Type B pancreatic cell (in vitro differentiated cells): ENCODE measurements at regions not wholly inside any gene's neighbourhood (a gene's known extent, or its start where the extent isn't known, plus 50 kb on each side); places are given as distances from the start of the nearest gene placed in this dataset.
"Not testable (repeated sequence)": the region's sequence is repeated elsewhere in the genome, so short reads cannot be mapped to it uniquely, and the experiment has no call there.

Source experiments
- DNase-seq: peaks from one replicate; pipeline ENCODE4 v3.0.0; 2021; ENCODE audit warnings: mixed read lengths; ENCODE audit not compliant: unreplicated experiment; ENCODE audit errors: extremely low spot score
- H3K27ac Mint-ChIP-seq: 2 replicates; pipeline ENCODE4 v1.8.0; 2021; ENCODE audit warnings: mild to moderate bottlenecking, mixed read lengths
- H3K27me3 Mint-ChIP-seq: 2 replicates; pipeline ENCODE4 v1.8.0; 2021; ENCODE audit warnings: mixed read lengths
- H3K36me3 Mint-ChIP-seq: 2 replicates; pipeline ENCODE4 v1.8.0; 2021; ENCODE audit warnings: mixed read lengths
- H3K4me1 Mint-ChIP-seq: one replicate; pipeline ENCODE4 v1.8.0; 2021; ENCODE audit warnings: mixed read lengths; ENCODE audit not compliant: unreplicated experiment
- H3K4me3 Mint-ChIP-seq: 2 replicates; pipeline ENCODE4 v1.8.0; 2021; ENCODE audit warnings: mild to moderate bottlenecking, mixed read lengths
- H3K9me3 Mint-ChIP-seq: 2 replicates; pipeline ENCODE4 v1.8.0; 2021; ENCODE audit warnings: mixed read lengths
- CTCF ChIP-seq: fragments of 200-600 bp; sonication (generic); conservative IDR thresholded peaks from 2 replicates; pipeline ENCODE4 v1.5.0; 2021; ENCODE audit warnings: antibody characterized with exemption, mild to moderate bottlenecking

GRCh38 chr13:44685641-44686040, 109.5 kb upstream of the TSC22D1 start:
- peaks cover 8% of the 10 kb centered on the region for H3K9me3 Mint-ChIP-seq
- no peak overlapping the region for H3K4me3 Mint-ChIP-seq
- DNase-seq, result no peak
- H3K27ac Mint-ChIP-seq, result no peak overlapping the region
- H3K27me3 Mint-ChIP-seq, result no peaks in the 10 kb centered on the region
- H3K4me1 Mint-ChIP-seq, result no peaks in the 10 kb centered on the region
- no peak for TF ChIP-seq CTCF
- H3K36me3 Mint-ChIP-seq, result no peaks in the 10 kb centered on the region

GRCh38 chr13:44682416-44682815, 106.3 kb upstream of the TSC22D1 start:
- not testable (repeated sequence) for DNase-seq, H3K36me3 Mint-ChIP-seq, H3K27me3 Mint-ChIP-seq, H3K4me3 Mint-ChIP-seq, H3K27ac Mint-ChIP-seq, H3K4me1 Mint-ChIP-seq
- peaks cover 19% of the 10 kb centered on the region for H3K9me3 Mint-ChIP-seq

- no peaks in the 10 kb centered on the region for H3K36me3 Mint-ChIP-seq
- no peak for DNase-seq
- no peak for TF ChIP-seq CTCF
- no peak overlapping the region for H3K27ac Mint-ChIP-seq
- H3K4me3 Mint-ChIP-seq, result no peak overlapping the region
- H3K27me3 Mint-ChIP-seq, result no peaks in the 10 kb centered on the region
- H3K9me3 Mint-ChIP-seq, result peaks cover 13% of the 10 kb centered on the region
- no peaks in the 10 kb centered on the region for H3K4me1 Mint-ChIP-seq
Measured at GRCh38 chr13:44680746-44681355, 104.7 kb upstream of the TSC22D1 start.

- no peak overlapping the region for H3K27ac Mint-ChIP-seq
- no peaks in the 10 kb centered on the region for H3K27me3 Mint-ChIP-seq
- DNase-seq, result no peak
- H3K36me3 Mint-ChIP-seq, result no peaks in the 10 kb centered on the region
- H3K4me1 Mint-ChIP-seq, result no peaks in the 10 kb centered on the region
- TF ChIP-seq CTCF, result no peak
- no peak overlapping the region for H3K4me3 Mint-ChIP-seq
- H3K9me3 Mint-ChIP-seq, result peaks cover 13% of the 10 kb centered on the region
Measured at GRCh38 chr13:44679597-44679996, 103.5 kb upstream of the TSC22D1 start.

GRCh38 chr13:44678197-44678596, 102.1 kb upstream of the TSC22D1 start:
- Mint-ChIP-seq H3K9me3 (peaks cover 13% of the 10 kb centered on the region), H3K36me3 (no peaks in the 10 kb centered on the region), H3K27me3 (no peaks in the 10 kb centered on the region), H3K27ac (no peak overlapping the region), H3K4me1 (no peaks in the 10 kb centered on the region), H3K4me3 (no peak overlapping the region)
- DNase-seq, result no peak
- TF ChIP-seq CTCF, result no peak

- Mint-ChIP-seq H3K36me3 (no peaks in the 10 kb centered on the region), H3K27ac (no peak overlapping the region), H3K9me3 (peaks cover 13% of the 10 kb centered on the region), H3K4me1 (no peaks in the 10 kb centered on the region), H3K27me3 (no peaks in the 10 kb centered on the region), H3K4me3 (no peak overlapping the region)
- no peak for DNase-seq
- TF ChIP-seq CTCF, result no peak
Measured at GRCh38 chr13:44676534-44676933, 100.4 kb upstream of the TSC22D1 start.
